DND-41 (cell line): ENCODE measurements at regions not wholly inside any gene's neighbourhood (a gene's known extent, or its start where the extent isn't known, plus 50 kb on each side); places are given as distances from the start of the nearest gene placed in this dataset.

Source experiments
- CTCF ChIP-seq: IDR thresholded peaks from 2 replicates; pipeline ENCODE4 v1.5.1; 2012; ENCODE audit warnings: borderline replicate concordance, low read length, moderate library complexity, mild to moderate bottlenecking; ENCODE audit not compliant: poor library complexity, severe bottlenecking; ENCODE audit errors: extremely low read depth
- EZH2 ChIP-seq: IDR thresholded peaks from 3 replicates; pipeline ENCODE4 v1.6.1; 2012; ENCODE audit warnings: borderline replicate concordance, low read depth, mild to moderate bottlenecking, moderate library complexity, low read length, inconsistent platforms; ENCODE audit not compliant: severe bottlenecking

GRCh38 chr16:5526826-5527225 is 429.2 kb upstream of the EEF2KMT start:
- TF ChIP-seq CTCF (no peak), EZH2 (no peak)
